Liver (tissue), 2 donors: ENCODE measurements at regions not wholly inside any gene's neighbourhood (a gene's known extent, or its start where the extent isn't known, plus 50 kb on each side); places are given as distances from the start of the nearest gene placed in this dataset.
A peak's percentile ranks its signal among the peaks of the same experiment; 100 is the strongest.

ENCODE experiments used
- REST ChIP-seq: IDR thresholded peaks from 2 replicates; pipeline ENCODE4 v1.6.1; 2016; ENCODE audit warnings: antibody characterized with exemption, mild to moderate bottlenecking
- TF ChIP-seq, protein P1 (sequence below): fragments of 150-350 bp; IDR thresholded peaks from 2 replicates; pipeline ENCODE4 v1.5.1; 2017; ENCODE audit warnings: improper control_type of control experiment, low read depth, low read length; ENCODE audit not compliant: missing input control
- TF ChIP-seq, protein P2 (sequence below): IDR thresholded peaks from 2 replicates; pipeline ENCODE4 v1.6.1; 2016; ENCODE audit warnings: antibody characterized with exemption
- donor health status: healthy.

- TF ChIP-seq, protein P1, sequence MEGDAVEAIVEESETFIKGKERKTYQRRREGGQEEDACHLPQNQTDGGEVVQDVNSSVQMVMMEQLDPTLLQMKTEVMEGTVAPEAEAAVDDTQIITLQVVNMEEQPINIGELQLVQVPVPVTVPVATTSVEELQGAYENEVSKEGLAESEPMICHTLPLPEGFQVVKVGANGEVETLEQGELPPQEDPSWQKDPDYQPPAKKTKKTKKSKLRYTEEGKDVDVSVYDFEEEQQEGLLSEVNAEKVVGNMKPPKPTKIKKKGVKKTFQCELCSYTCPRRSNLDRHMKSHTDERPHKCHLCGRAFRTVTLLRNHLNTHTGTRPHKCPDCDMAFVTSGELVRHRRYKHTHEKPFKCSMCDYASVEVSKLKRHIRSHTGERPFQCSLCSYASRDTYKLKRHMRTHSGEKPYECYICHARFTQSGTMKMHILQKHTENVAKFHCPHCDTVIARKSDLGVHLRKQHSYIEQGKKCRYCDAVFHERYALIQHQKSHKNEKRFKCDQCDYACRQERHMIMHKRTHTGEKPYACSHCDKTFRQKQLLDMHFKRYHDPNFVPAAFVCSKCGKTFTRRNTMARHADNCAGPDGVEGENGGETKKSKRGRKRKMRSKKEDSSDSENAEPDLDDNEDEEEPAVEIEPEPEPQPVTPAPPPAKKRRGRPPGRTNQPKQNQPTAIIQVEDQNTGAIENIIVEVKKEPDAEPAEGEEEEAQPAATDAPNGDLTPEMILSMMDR, result peak; percentile 23
- TF ChIP-seq, protein P2, sequence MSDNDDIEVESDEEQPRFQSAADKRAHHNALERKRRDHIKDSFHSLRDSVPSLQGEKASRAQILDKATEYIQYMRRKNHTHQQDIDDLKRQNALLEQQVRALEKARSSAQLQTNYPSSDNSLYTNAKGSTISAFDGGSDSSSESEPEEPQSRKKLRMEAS, result no peak
- no peak for TF ChIP-seq REST
These were observed 471.2 kb upstream of the TGFBR2 start for GRCh38 chr3:30135190-30135589.
